Right ventricle myocardium superior (tissue), 1 donor: ENCODE measurements at regions not wholly inside any gene's neighbourhood (a gene's known extent, or its start where the extent isn't known, plus 50 kb on each side); places are given as distances from the start of the nearest gene placed in this dataset.
"Not testable (repeated sequence)": the region's sequence is repeated elsewhere in the genome, so short reads cannot be mapped to it uniquely, and the experiment has no call there.

ENCODE experiments used
- ATAC-seq: fragments of 200-7000 bp; cut with Tn5 transposase; one replicate; pipeline ENCODE4 v1.9.1; 2020; ENCODE audit warnings: mild to moderate bottlenecking; ENCODE audit not compliant: poor library complexity
- DNase-seq: peaks from one replicate; pipeline ENCODE4 v3.0.0-alpha.2; 2020
- intact Hi-C: fragments of 100-400 bp; cut with DNase I; formaldehyde crosslinking; loops from one replicate; pipeline ENCODE4 v1.11.2; 2022
- donor health status: DM: no; HTN: yes; CAD: no; lungs with severe emphysema.

DNA sequence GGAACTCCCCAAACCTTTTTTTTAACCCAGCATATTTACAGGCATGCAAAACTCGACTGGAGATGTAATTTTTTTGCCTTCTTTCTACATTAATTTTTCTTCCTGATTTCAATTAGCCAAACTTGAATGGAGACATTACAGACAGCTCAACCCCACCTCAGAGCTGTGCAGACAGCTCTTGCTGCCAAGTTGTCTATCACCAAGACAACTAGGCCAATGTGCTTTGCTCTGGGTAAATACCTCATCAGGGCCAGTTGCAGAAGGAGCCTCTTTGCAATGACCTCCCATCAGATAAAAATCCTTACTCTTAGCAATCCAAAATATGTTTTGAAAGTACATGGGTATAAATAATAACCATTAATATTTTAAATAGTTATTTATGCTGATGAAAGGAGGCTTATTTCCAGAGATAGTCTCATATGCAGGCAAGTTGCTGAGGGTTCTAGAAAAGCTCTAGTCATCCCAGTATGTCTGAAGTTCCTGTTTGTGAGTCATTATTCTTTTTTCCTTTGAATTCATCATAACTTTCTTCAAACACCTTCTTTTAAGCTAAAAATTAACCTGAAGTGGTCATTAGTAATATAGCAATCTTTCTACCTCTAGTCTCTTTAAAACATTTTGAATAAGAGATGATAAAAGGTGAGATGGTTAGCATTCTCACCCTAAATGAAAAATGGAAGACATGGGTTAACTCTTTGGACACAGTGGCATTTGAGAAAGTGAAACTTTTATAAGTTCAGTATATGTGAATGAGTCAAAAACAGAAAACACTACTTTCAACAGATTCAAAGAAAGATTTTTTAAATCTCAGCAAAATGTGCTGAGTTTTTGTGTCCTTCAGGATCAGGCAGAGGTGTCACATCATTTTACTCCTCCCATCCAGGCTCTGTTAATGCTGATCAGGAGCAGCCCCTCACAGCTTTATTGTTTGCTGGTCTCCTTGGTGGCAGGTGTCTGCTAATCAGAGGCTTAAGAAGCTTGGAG, 475.5 kb upstream of the FGF16 start:
- DNase-seq (no peak), ATAC-seq (no peak)
- intact Hi-C loops = no loop called here

DNA sequence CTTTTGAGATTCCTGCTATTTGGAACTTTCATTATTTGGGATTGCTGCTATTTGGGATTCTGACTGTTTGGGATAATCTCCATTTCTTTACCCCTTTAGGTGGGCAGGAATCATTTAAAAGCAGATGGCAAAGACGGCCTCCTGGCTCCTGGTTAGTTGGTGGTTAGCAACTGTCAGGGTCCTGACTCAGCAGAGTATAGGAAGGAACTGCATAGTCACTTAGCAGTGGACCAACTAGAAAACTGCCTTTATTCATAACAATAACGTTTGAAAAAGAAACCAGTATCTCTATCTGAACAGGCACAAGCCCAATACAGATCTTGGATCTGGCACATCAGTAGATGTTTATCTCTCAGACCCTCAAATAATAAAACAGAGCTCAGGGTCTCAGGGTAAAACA, 469.7 kb upstream of the FGF16 start:
- no peak for ATAC-seq
- DNase-seq = no peak
- intact Hi-C loops = no loop called here

DNA sequence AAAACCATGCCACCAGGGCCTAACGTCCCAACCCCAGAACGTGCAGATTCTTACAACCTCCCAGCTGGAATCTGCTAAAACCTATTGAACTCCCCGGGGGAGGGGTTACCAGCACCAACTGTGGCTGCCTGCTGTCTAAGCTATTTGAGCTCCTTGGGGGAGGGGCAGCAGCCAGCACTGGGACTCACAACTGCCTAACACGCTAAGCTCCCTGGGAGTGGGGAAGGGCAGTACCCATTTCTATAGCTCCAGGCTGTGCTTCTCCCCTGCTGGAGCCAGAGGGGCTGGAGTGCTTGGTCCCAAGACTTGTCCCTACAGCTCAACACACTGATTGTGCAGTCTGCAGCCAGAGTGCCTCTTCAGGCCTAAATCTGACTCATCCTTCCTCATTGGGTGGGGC, 459.8 kb upstream of the FGF16 start:
- intact Hi-C loops = no loop called here
- no peak for ATAC-seq
- no peak for DNase-seq

DNA sequence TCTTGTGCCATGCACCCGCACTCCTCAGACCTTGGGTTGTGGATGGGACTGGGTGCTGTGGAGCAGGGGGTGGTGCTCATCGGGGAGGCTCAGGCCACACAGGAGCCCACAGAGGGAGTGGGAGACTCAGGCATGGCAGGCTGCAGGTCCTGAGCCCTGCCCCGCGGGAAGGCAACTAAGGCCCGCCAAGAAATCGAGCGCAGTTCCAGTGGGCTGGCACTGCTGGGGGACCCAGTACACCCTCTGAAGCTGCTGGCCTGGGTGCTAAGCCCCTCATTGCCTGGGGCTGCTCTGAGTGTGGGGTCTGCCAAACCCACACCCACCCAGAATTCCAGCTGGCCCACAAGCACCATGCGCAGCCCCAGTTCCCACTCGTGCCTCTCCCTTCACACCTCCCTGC, 450.5 kb upstream of the FGF16 start:
- intact Hi-C loops = no loop called here
- DNase-seq (no peak), ATAC-seq (no peak)

DNA sequence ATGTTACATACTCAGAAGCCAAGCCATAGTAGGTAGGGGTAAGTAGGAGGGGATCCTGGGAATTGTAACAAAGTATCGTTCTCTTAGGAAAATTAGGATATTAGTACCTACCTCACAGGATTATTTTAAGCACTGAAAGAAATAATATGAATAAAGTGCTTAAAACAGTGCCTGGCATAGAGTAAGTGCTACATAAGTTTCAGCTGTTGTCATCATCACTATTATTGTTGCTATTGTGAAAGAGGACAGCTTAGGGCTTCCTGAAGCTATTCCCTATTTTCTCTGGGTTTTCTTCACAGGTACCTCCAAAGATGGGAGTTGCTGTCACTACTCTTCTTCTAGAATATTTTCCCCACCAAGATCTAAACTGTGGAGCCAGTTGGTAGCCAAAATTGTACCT, 443.7 kb upstream of the FGF16 start:
- intact Hi-C loops = no loop called here
- no peak for ATAC-seq
- no peak for DNase-seq

DNA sequence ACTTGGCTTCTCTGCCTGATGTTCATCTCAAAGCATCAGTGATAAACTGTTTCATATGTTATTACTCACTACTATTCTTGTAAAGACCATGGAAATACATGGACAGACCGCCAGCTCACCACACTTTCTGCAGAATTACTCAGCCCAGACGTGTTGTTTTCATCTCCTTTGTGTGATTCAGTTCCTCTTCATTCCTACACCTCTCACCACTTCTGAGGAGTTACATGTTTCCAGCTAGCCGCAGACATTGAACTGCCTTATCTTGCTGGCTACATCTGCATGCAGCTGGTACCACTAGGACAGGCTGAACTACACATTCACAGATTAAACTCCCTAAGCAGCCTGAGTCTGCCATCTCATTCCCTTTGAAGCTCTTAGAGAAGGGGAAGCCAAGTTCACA, 443.2 kb upstream of the FGF16 start:
- DNase-seq = no peak
- ATAC-seq = no peak
- intact Hi-C loops = no loop called here

DNA sequence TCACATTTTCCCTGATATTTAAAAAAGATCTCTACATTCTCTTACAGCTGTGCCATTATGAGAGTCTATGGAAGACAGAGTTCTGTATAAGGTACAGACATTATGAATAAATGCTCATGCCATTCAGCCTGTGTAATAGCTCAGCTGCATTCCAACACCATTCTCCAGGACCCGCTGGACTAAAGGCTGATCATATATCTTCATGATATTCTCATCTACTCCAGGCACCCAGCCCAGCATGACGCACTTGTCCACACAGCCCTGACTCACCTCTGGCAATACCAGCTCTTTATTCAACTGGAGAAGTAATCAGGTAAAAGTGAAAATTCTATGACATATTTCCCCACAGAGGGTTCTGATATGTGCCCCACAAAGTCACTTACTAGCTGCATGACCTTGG, 437.5 kb upstream of the FGF16 start:
- no peak for DNase-seq
- intact Hi-C loops = no loop called here
- ATAC-seq = no peak

DNA sequence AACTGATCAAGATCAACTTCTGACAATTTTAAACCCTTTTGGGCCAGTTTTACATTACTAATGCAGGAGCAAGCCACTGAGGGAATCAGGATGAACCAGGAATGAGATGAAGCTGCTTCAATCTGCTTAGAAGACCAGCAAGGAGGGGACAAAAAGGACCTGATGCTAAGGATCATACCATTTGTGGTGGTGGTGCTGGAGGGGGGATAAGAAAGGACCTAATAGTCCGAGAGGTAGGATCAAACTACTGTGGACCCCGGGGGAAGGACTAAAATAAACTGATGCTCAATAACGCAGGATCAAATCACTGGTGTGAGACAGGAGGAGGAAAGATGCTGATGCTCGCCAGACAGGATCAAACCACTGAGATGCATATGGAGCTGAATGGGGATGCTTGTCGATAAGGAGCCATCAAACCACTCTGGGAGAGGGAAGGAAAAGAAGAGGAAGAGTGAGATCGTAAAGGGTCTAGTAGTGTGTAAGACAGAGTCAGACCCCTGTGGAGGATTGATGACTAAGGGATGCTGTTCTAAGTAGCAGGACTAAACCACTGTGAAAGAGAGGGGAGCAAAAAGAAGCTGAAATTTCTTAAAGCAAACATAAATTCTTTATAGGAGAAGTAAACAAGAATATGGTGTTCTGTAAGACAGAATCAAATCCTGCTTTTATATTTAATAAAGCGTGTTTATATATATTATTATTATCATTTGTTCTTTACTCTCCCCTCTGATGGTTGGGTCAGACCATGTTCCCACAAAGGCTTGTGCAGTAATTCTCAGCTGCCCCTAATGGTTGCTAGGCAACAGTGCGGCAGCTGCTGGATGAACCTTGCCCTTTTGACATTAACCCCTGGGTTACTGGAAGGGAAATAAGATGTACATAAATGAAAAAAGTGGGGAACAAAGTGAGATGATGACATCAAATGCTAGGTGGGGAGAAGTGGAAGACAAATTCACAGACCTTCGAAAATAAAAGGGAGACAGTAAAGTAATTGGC, 432.5 kb upstream of the FGF16 start:
- intact Hi-C loops = no loop called here
- DNase-seq (no peak), ATAC-seq (no peak)

DNA sequence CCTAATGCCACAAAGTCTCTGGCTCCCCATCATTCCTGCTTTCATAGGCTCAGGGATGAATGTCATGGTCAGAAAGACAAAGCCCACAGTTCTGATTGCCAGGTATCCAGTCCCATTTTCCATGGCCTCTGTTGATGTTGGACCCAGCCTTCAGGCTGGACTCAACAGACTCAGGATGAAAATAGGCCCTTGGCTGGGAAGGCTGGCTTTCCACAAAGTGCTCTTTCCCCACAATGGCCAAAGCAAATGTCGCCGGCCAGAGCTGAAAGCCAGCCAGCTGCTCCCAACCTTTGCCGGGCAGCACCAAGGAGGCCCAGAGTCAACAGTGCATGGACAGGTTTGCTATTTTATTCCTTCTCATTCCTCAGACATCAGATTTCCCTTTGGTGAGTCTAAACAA, 430.1 kb upstream of the FGF16 start:
- ATAC-seq (no peak), DNase-seq (no peak)
- intact Hi-C loops = no loop called here

DNA sequence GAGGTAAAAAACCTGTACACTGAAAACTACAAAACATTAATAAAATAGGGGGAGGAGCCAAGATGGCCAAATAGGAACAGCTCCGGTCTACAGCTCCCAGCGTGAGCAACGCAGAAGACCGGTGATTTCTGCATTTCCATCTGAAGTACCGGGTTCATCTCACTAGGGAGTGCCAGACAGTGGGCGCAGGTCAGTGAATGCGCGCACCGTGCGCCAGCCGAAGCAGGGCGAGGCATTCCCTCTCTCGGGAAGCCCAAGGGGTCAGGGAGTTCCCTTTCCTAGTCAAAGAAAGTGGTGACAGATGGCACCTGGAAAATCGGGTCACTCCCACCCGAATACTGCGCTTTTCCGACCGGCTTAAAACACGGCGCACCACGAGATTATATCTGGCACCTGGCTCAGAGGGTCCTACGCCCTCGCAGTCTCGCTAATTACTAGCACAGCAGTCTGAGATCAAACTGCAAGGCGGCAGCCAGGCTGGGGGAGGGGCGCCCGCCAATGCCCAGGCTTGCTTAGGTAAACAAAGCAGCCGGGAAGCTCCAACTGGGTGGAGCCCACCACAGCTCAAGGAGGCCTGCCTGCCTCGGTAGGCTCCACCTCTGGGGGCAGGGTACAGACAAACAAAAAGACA, 400.9 kb upstream of the FGF16 start:
- DNase-seq = peak; percentile 33
- intact Hi-C loops, ATAC-seq: not testable (repeated sequence)

DNA sequence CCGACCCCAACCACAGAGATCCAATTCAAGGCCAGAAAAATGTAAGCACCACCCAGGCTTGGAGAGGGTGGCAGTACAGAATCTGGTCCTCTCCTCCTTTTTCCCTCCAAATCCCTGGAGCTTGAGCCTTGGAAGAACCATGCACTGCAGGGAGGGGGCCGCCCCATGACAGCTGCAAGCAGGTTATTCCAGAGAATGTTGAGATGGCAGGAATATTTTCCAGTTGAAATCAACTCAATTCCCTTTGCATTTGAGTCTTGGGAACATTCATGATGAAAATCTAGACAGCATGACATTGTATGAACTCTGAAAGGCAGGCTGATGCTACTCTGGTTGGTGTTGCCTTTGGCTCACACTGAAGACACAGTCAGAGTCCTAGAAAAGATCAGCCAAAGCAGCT, 386.6 kb upstream of the FGF16 start:
- intact Hi-C loops = no loop called here
- DNase-seq (no peak), ATAC-seq (no peak)

DNA sequence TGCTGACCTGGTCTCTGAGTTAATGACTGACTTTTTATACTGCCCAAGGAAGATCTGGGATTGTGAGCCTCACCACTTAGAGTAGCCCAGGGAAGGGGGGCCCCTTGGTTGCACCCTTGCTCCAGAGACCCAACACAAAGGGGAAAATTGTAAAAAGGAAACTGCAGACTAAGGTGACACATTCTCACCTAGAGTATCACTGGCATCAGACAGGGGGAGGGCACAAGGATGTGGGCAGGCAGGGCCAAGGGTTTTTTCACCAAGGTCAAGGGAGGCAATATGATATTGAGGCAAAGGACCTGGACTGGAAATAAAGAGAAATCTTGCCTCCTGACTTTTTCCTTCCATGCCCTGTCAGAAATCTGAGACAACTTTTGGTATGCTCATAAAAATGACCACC, 386.2 kb upstream of the FGF16 start:
- intact Hi-C loops = no loop called here
- no peak for ATAC-seq
- no peak for DNase-seq

DNA sequence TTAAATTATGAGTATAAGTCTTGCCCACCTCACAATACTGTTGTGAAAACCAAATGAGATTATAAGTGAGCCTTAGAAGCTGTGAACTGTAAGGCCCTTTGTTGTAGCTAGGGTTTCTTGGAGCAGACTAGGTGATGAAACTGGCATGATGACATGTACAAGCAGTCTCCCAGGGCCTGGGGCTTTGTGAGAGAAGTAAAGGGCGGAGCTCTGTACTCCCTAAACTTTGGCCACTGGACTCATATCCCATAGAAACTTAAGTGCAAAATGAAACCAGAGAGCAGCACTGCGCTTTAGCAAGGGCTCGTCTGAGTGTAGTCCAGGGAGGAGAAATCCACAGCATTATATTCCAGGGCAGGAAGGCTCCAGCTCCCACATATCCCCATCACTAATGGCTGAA, 385.6 kb upstream of the FGF16 start:
- no peak for DNase-seq
- intact Hi-C loops = no loop called here
- peak; percentile 55 for ATAC-seq

DNA sequence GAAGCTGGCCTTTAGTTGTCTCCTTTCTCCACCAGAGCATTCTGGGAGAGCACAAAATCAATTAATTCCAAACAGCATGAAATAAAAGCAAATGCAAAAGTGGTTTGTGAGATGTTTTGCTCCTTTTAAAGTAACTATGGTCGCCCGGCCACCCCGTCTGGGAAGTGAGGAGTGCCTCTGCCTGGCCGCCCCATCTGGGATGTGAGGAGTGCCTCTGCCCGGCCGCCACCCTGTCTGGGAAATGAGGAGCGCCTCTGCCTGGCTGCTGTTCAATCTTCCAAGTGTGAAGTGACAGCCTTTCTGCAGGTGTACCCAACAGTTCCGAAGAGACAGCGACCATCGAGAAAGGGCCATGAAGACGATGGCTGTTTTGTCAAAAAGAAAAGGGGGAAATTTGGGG, 381.3 kb upstream of the FGF16 start:
- intact Hi-C loops = no loop called here
- no peak for ATAC-seq
- DNase-seq = no peak

DNA sequence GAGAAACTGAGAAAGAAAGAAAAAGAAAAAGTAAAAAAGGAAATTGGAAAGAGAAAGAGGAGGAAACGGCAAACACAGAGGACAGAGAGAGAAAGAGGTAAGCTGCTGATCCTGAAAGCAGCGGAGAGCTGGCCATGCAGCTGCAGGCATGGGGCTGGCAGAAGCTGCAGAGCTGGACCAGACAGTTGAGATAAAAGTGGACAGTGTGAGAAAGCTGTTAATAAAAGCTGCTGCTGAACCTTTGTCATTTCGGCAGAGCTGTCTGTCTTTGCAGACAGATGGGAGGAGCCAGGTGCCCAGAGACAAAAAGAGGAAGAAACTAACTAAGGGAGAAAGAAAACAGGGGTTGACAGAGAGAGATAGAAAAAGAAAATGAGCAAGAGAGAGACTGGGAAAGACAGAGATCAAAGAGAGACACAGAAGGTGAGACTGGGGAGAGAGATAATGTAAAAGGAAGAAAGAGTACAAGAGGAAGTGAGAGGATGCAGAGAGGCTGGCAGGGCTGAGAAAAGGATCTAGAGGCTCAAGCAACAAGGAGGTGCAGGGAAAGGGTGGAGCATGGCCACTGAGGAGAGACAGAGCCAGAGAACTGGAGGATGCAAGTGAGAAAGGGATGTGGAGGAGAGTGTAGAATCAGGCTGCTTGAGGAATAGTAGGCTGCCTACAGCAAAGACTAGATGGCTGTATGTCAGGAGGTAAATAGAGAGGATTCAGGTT, 376.8 kb upstream of the FGF16 start:
- intact Hi-C loops = no loop called here
- no peak for DNase-seq
- ATAC-seq = no peak

DNA sequence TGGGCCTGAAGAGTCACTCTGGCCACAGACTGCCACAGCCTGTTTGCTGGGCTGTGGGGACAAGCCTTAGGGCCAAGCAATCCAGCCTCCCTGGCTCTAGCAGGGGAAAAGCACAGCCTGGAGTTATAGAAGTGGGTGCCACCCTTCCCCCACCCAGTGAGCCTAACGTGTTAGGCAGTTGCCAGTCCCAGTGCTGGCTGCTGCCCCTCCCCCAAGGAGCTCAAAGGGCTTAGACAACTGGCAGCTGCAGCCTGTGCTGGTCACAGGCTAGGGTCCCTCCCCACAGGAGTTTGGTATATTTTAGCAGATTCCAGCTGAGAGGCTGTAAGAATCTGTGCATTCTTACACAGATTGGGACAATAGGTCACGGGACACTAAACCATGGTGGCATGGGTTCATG, 370.3 kb upstream of the FGF16 start:
- DNase-seq = no peak
- intact Hi-C loops = no loop called here
- no peak for ATAC-seq

DNA sequence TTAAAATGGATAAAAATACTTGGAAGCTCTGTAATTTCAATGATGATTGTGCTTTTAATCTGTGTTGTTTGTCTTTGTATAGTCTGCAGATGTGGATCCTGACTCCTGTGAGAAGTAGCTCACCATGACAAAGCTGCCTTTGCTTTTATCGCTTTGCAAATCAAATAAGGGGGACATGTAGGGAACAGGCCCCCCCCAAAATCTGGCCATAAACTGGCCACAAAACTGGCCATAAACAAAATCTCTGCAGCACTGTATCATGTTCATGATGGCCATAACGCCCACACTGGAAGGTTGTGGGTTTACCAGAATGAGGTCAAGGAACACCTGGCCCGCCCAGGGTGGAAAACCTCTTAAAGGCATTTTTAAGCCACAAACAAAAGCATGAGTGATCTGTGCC, 366.0 kb upstream of the FGF16 start:
- DNase-seq, ATAC-seq, intact Hi-C loops: not testable (repeated sequence)

DNA sequence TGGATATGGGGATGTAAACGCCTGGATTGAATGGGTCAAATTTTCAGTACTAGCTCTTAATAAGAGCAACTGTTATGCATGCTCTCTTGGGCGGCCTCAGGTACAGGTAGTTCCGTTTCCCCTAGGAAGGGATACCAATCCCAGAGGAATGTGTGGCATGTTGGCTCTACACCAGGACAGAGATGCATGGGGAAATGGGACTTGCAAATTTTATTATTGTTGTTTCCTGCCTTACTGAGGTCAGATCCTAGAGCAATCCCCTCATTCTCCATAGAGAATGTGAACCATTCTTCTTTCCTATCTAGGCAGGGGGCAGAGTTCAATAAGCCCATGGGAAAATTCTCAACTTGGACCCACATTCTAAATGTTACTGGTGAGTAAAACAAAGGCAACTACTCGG, 361.8 kb upstream of the FGF16 start:
- intact Hi-C loops = no loop called here
- ATAC-seq (no peak), DNase-seq (no peak)
